DOHH2 (cell line): ENCODE measurements at regions not wholly inside any gene's neighbourhood (a gene's known extent, or its start where the extent isn't known, plus 50 kb on each side); places are given as distances from the start of the nearest gene placed in this dataset.

Experiments used
- H3F3A ChIP-seq: fragments of 200-600 bp; sonication (generic), shearing (Covaris generic); 2 replicates; pipeline ENCODE4 v1.6.0; 2016; ENCODE audit warnings: antibody characterized with exemption, mild to moderate bottlenecking; ENCODE audit not compliant: control insufficient read depth, insufficient read depth
- H3K27ac ChIP-seq: fragments of 200-600 bp; sonication (generic); 2 replicates; pipeline ENCODE4 v1.5.1; 2014; ENCODE audit warnings: low read depth, mild to moderate bottlenecking, low read length, moderate library complexity
- H3K27me3 ChIP-seq: fragments of 200-600 bp; sonication (generic); 2 replicates; pipeline ENCODE4 v1.6.1; 2014; ENCODE audit warnings: mild to moderate bottlenecking, low read length, mixed read lengths; ENCODE audit not compliant: control insufficient read depth
- H3K36me3 ChIP-seq: fragments of 200-600 bp; sonication (generic); 2 replicates; pipeline ENCODE4 v1.6.1; 2014; ENCODE audit warnings: mild to moderate bottlenecking, low read length, moderate library complexity, mixed read lengths; ENCODE audit not compliant: control insufficient read depth
- H3K4me1 ChIP-seq: fragments of 200-600 bp; sonication (generic); 2 replicates; pipeline ENCODE4 v1.6.1; 2014; ENCODE audit warnings: mild to moderate bottlenecking, low read length, mixed read lengths; ENCODE audit not compliant: control insufficient read depth
- H3K4me2 ChIP-seq: fragments of 200-600 bp; sonication (generic); 2 replicates; pipeline ENCODE4 v1.6.0; 2014; ENCODE audit warnings: mild to moderate bottlenecking, low read length, moderate library complexity
- H3K4me3 ChIP-seq: fragments of 200-600 bp; sonication (generic); 2 replicates; pipeline ENCODE4 v1.5.1; 2014; ENCODE audit warnings: mild to moderate bottlenecking, low read length, mixed read lengths
- H3K79me2 ChIP-seq: fragments of 200-600 bp; sonication (generic); 2 replicates; pipeline ENCODE4 v1.6.1; 2014; ENCODE audit warnings: mild to moderate bottlenecking, low read length, mixed read lengths; ENCODE audit not compliant: control insufficient read depth
- H3K9me2 ChIP-seq: fragments of 200-600 bp; sonication (generic); replicated peaks from 2 replicates; pipeline ENCODE4 v1.6.1; 2014; ENCODE audit warnings: mild to moderate bottlenecking, low read length, mixed read lengths; ENCODE audit not compliant: control insufficient read depth
- H3K9me3 ChIP-seq: fragments of 200-600 bp; sonication (generic); 2 replicates; pipeline ENCODE4 v1.6.1; 2014; ENCODE audit warnings: antibody characterized with exemption, low read length, mixed read lengths; ENCODE audit not compliant: control insufficient read depth, insufficient read depth
- H4K20me1 ChIP-seq: fragments of 200-600 bp; sonication (generic); 2 replicates; pipeline ENCODE4 v1.6.0; 2014; ENCODE audit warnings: low read depth, mild to moderate bottlenecking, antibody characterized with exemption, low read length, moderate library complexity; ENCODE audit not compliant: control insufficient read depth, insufficient read depth
- EZH2phosphoT487 ChIP-seq: fragments of 200-600 bp; sonication (generic); IDR thresholded peaks from 2 replicates; pipeline ENCODE4 v1.6.1; 2017; ENCODE audit warnings: borderline replicate concordance, mild to moderate bottlenecking, antibody characterized with exemption, low read length, moderate library complexity, mixed read lengths
- TF ChIP-seq, protein P1 (sequence below): fragments of 200-600 bp; sonication (generic); IDR thresholded peaks from one replicate; pipeline ENCODE4 v1.5.1; 2014; ENCODE audit warnings: antibody characterized with exemption, mild to moderate bottlenecking, low read depth, low read length; ENCODE audit not compliant: poor library complexity, severe bottlenecking

DNA sequence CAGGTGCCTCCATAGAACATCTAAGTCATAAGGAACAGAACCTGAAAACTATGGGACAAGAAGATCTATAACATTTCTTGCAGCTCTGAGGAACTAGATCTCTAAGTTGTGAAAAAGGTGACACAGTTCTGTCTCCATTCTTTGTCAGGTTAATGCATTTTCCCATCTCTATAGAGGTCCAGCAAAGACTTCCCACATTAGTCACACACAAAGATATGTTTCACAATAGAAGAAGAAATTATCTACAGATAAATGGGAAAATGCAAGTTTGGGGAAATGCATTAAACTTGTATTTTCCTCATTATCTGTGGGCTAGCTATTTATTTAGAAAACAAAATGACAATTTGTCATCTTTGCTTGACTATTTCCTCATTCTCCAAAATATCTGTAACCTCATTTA, 458.6 kb upstream of the PAPPA start:
- no peak for TF ChIP-seq EZH2phosphoT487
- TF ChIP-seq, protein P1, sequence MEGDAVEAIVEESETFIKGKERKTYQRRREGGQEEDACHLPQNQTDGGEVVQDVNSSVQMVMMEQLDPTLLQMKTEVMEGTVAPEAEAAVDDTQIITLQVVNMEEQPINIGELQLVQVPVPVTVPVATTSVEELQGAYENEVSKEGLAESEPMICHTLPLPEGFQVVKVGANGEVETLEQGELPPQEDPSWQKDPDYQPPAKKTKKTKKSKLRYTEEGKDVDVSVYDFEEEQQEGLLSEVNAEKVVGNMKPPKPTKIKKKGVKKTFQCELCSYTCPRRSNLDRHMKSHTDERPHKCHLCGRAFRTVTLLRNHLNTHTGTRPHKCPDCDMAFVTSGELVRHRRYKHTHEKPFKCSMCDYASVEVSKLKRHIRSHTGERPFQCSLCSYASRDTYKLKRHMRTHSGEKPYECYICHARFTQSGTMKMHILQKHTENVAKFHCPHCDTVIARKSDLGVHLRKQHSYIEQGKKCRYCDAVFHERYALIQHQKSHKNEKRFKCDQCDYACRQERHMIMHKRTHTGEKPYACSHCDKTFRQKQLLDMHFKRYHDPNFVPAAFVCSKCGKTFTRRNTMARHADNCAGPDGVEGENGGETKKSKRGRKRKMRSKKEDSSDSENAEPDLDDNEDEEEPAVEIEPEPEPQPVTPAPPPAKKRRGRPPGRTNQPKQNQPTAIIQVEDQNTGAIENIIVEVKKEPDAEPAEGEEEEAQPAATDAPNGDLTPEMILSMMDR = no peak
- no peak overlapping the region for H3K27ac ChIP-seq

DNA sequence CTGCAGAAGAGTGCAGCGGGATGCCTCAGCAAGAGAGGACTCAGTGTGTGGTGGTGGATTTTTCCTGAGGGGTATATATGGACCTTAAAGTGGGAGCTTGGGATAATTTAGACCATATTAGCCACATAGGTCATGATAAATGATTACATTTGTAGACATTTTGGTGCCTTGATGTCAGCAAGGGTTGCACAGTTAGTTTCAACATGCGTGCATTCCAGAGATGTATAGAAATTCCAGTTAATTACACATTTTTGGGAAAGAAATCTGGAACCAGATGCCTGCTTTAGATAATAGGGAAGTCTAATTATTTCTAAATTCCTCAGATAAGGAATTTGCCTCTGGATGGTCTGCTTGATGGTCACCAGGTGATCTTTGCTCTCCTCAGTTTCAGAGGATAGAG, 440.6 kb upstream of the PAPPA start:
- Histone ChIP-seq H3K4me3 (no peak overlapping the region), H3K4me2 (no peak overlapping the region), H4K20me1 (no peaks in the 10 kb centered on the region), H3K9me2 (no peaks in the 10 kb centered on the region), H3K79me2 (no peaks in the 10 kb centered on the region), H3F3A (no peaks in the 10 kb centered on the region), H3K9me3 (no peaks in the 10 kb centered on the region), H3K27me3 (no peaks in the 10 kb centered on the region), H3K27ac (no peak overlapping the region), H3K4me1 (no peaks in the 10 kb centered on the region), H3K36me3 (no peaks in the 10 kb centered on the region)
- TF ChIP-seq EZH2phosphoT487 = no peak
- TF ChIP-seq, protein P1 = no peak

More for the DNA sequence above, 458.6 kb upstream of the PAPPA start:
- Histone ChIP-seq H3K4me1 (no peaks in the 10 kb centered on the region), H3F3A (no peaks in the 10 kb centered on the region), H3K36me3 (no peaks in the 10 kb centered on the region), H4K20me1 (no peaks in the 10 kb centered on the region), H3K27me3 (no peaks in the 10 kb centered on the region), H3K4me2 (no peak overlapping the region), H3K4me3 (no peak overlapping the region), H3K9me3 (no peaks in the 10 kb centered on the region), H3K79me2 (no peaks in the 10 kb centered on the region), H3K9me2 (no peaks in the 10 kb centered on the region)

DNA sequence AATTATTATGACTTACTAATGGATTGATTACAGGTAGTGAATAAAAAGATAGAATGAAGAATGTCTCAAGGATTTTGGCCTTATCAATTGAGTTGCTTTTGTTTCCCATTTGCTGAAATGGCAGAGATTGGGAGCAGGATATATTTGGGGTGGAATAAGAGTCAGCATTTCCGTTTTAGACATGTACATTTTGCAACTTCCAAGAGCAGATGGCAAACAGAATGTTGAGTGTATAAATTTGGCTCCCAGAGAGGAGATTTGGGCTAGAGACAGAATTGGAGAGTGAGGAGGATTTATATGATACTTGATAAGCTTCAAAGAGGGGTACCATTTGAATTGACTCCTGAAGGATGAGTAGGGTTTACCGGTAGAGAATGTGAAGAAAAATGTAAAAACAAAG, 437.9 kb upstream of the PAPPA start:
- Histone ChIP-seq H3K36me3 (no peaks in the 10 kb centered on the region), H4K20me1 (no peaks in the 10 kb centered on the region), H3K9me2 (no peaks in the 10 kb centered on the region), H3K27me3 (no peaks in the 10 kb centered on the region), H3K27ac (no peak overlapping the region), H3K9me3 (no peaks in the 10 kb centered on the region), H3K79me2 (no peaks in the 10 kb centered on the region), H3K4me3 (no peak overlapping the region), H3K4me1 (no peaks in the 10 kb centered on the region), H3K4me2 (no peak overlapping the region), H3F3A (no peaks in the 10 kb centered on the region)
- no peak for TF ChIP-seq EZH2phosphoT487
- TF ChIP-seq, protein P1 = no peak

DNA sequence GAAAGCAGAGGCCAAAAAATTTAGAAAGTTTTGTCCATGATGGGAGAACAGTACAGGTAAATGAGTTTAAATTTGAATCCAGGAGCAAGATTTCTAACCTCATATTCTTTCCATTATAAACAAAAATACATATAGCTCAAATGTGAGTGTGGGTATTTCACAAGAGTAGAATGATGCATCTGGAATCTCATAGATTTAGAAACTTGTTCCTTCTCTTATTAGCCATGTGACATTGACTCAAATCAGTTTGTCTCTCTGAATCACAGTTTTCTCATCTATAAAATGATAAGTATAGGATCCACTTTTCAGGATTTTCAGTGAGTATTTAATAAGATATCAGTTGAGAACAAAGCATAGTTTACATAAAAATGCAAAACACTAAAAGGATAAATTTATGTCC, 436.3 kb upstream of the PAPPA start:
- no peaks in the 10 kb centered on the region for H3K36me3 ChIP-seq
- H3K79me2 ChIP-seq = no peaks in the 10 kb centered on the region
- no peaks in the 10 kb centered on the region for H3K9me2 ChIP-seq
- H3K4me2 ChIP-seq = no peak overlapping the region
- H3K9me3 ChIP-seq = no peaks in the 10 kb centered on the region
- no peaks in the 10 kb centered on the region for H3F3A ChIP-seq
- no peak overlapping the region for H3K27ac ChIP-seq
- H3K4me3 ChIP-seq = no peak overlapping the region
- no peaks in the 10 kb centered on the region for H3K27me3 ChIP-seq
- no peak for TF ChIP-seq EZH2phosphoT487
- TF ChIP-seq, protein P1 = no peak
- no peaks in the 10 kb centered on the region for H3K4me1 ChIP-seq
- no peaks in the 10 kb centered on the region for H4K20me1 ChIP-seq
